Tibial nerve (tissue), 4 donors: ENCODE measurements at regions not wholly inside any gene's neighbourhood (a gene's known extent, or its start where the extent isn't known, plus 50 kb on each side); places are given as distances from the start of the nearest gene placed in this dataset.

ENCODE experiments used
- EP300 ChIP-seq, 2 donors: sonication (generic); formaldehyde crosslinking; IDR thresholded peaks; one replicate each; pipeline ENCODE4 v1.6.1; 2017; ENCODE audit warnings: antibody characterized with exemption in 2 of 2, mild to moderate bottlenecking in 1 of 2
- POLR2A ChIP-seq, 2 donors: fragments of 450-650 bp; IDR thresholded peaks; one replicate each; pipeline ENCODE4 v1.6.1; 2017; ENCODE audit warnings: antibody characterized with exemption in 2 of 2, mild to moderate bottlenecking in 2 of 2, moderate library complexity in 2 of 2
- TF ChIP-seq, protein P1 (sequence below), 5 experiments: fragments of 200-600 bp in 3 of 5; fragments of 450-650 bp in 2 of 5; sonication (generic) in 3 of 5; IDR thresholded peaks; one replicate each; pipeline ENCODE4 v1.5.1; 2016 to 2019; ENCODE audit warnings: antibody characterized with exemption in 5 of 5, mild to moderate bottlenecking in 3 of 5, moderate library complexity in 2 of 5

DNA sequence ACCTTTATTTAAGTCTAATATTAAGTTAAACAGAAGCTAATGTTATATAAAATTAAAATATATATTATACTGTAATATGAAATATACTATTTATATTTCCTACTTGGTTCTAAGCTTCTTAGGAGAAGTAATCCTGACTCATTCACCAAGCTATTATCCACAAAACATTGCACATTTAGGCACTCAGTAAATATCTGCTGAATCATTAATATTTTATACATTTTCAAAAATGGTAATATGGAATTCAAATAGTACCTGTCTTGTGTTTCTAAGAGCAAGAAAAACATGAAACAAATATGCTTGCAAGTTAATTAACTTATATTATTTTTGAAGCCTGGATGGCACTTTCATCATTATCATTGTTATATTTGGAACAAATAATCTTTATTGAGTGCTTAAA is 153.0 kb upstream of the CNTN4 start:
- TF ChIP-seq, protein P1, sequence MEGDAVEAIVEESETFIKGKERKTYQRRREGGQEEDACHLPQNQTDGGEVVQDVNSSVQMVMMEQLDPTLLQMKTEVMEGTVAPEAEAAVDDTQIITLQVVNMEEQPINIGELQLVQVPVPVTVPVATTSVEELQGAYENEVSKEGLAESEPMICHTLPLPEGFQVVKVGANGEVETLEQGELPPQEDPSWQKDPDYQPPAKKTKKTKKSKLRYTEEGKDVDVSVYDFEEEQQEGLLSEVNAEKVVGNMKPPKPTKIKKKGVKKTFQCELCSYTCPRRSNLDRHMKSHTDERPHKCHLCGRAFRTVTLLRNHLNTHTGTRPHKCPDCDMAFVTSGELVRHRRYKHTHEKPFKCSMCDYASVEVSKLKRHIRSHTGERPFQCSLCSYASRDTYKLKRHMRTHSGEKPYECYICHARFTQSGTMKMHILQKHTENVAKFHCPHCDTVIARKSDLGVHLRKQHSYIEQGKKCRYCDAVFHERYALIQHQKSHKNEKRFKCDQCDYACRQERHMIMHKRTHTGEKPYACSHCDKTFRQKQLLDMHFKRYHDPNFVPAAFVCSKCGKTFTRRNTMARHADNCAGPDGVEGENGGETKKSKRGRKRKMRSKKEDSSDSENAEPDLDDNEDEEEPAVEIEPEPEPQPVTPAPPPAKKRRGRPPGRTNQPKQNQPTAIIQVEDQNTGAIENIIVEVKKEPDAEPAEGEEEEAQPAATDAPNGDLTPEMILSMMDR (IDR thresholded peaks at IDR 0.05), result no peak
- TF ChIP-seq EP300 (IDR thresholded peaks at IDR 0.05), result no peak
- TF ChIP-seq POLR2A (IDR thresholded peaks at IDR 0.05), result no peak
